Astrocyte (in vitro differentiated cells and primary cell): ENCODE measurements at regions not wholly inside any gene's neighbourhood (a gene's known extent, or its start where the extent isn't known, plus 50 kb on each side); places are given as distances from the start of the nearest gene placed in this dataset.

ENCODE experiments used
- DNase-seq: peaks from one replicate; pipeline ENCODE4 v3.0.0-alpha.2; 2010; ENCODE audit warnings: low read depth
- FAIRE-seq: peaks from 2 replicates; lab custom pipeline; 2011; peaks lifted over from hg19 to GRCh38; lab: Jason Lieb, UNC
- H2AFZ ChIP-seq: 2 replicates; pipeline ENCODE4 v1.6.0; 2012; ENCODE audit warnings: low read depth, low read length, inconsistent platforms
- H3K27ac ChIP-seq: 2 replicates; pipeline ENCODE4 v1.5.1; 2011; ENCODE audit warnings: low read depth, low read length, inconsistent platforms
- H3K27me3 ChIP-seq: 2 replicates; pipeline ENCODE4 v1.6.0; 2011; ENCODE audit warnings: low read length, inconsistent platforms; ENCODE audit not compliant: insufficient read depth
- H3K36me3 ChIP-seq: 2 replicates; pipeline ENCODE4 v1.5.1; 2011; ENCODE audit warnings: low read length, inconsistent platforms; ENCODE audit not compliant: insufficient read depth
- H3K4me1 ChIP-seq: 2 replicates; pipeline ENCODE4 v1.5.1; 2011; ENCODE audit warnings: low read length, inconsistent platforms; ENCODE audit not compliant: insufficient read depth
- H3K4me2 ChIP-seq: 2 replicates; pipeline ENCODE4 v1.6.0; 2012; ENCODE audit warnings: low read length, inconsistent platforms
- H3K4me3 ChIP-seq: 2 replicates; pipeline ENCODE4 v1.5.1; 2011; ENCODE audit warnings: low read depth, mild to moderate bottlenecking, low read length, inconsistent platforms; ENCODE audit not compliant: insufficient read depth
- H3K79me2 ChIP-seq: 2 replicates; pipeline ENCODE4 v1.6.0; 2012; ENCODE audit warnings: mild to moderate bottlenecking, low read length, inconsistent platforms; ENCODE audit not compliant: insufficient read depth
- H3K9ac ChIP-seq: 2 replicates; pipeline ENCODE4 v1.6.0; 2012; ENCODE audit warnings: mild to moderate bottlenecking, low read length, inconsistent platforms
- H3K9me3 ChIP-seq: 2 replicates; pipeline ENCODE4 v1.5.1; 2012; ENCODE audit warnings: low read depth, mild to moderate bottlenecking, low read length, inconsistent platforms; ENCODE audit not compliant: insufficient read depth
- H4K20me1 ChIP-seq: 2 replicates; pipeline ENCODE4 v1.6.0; 2012; ENCODE audit warnings: low read length, inconsistent platforms; ENCODE audit not compliant: insufficient read depth
- H3K27ac Mint-ChIP-seq: one replicate; pipeline ENCODE4 v1.8.0; 2021; ENCODE audit warnings: mild to moderate bottlenecking, mixed read lengths; ENCODE audit not compliant: unreplicated experiment
- H3K27me3 Mint-ChIP-seq: one replicate; pipeline ENCODE4 v1.8.0; 2021; ENCODE audit warnings: low read depth, mixed read lengths; ENCODE audit not compliant: unreplicated experiment
- H3K36me3 Mint-ChIP-seq: one replicate; pipeline ENCODE4 v1.8.0; 2021; ENCODE audit warnings: low read depth, mixed read lengths; ENCODE audit not compliant: unreplicated experiment
- H3K4me1 Mint-ChIP-seq: one replicate; pipeline ENCODE4 v1.8.0; 2021; ENCODE audit warnings: low read depth, mixed read lengths; ENCODE audit not compliant: unreplicated experiment
- H3K4me3 Mint-ChIP-seq: one replicate; pipeline ENCODE4 v1.8.0; 2021; ENCODE audit warnings: mild to moderate bottlenecking, moderate library complexity, mixed read lengths; ENCODE audit not compliant: unreplicated experiment
- H3K9me3 Mint-ChIP-seq: one replicate; pipeline ENCODE4 v1.8.0; 2021; ENCODE audit warnings: mild to moderate bottlenecking, mixed read lengths; ENCODE audit not compliant: unreplicated experiment
- EZH2 ChIP-seq: IDR thresholded peaks from 2 replicates; pipeline ENCODE4 v1.6.1; 2012; ENCODE audit warnings: mild to moderate bottlenecking, low read length, inconsistent platforms; ENCODE audit not compliant: insufficient read depth
- TF ChIP-seq, protein P1 (sequence below): IDR thresholded peaks from 2 replicates; pipeline ENCODE4 v1.5.1; 2011; ENCODE audit warnings: low read depth, mild to moderate bottlenecking, inconsistent platforms, low read length, moderate library complexity; ENCODE audit not compliant: insufficient read depth

GRCh38 chr12:114018669-114019068 is 52.5 kb upstream of the RBM19 start:
- no peak overlapping the region for H3K4me3 ChIP-seq
- H2AFZ ChIP-seq = no peak overlapping the region
- no peaks in the 10 kb centered on the region for H3K4me1 Mint-ChIP-seq
- TF ChIP-seq EZH2 = no peak
- TF ChIP-seq, protein P1, sequence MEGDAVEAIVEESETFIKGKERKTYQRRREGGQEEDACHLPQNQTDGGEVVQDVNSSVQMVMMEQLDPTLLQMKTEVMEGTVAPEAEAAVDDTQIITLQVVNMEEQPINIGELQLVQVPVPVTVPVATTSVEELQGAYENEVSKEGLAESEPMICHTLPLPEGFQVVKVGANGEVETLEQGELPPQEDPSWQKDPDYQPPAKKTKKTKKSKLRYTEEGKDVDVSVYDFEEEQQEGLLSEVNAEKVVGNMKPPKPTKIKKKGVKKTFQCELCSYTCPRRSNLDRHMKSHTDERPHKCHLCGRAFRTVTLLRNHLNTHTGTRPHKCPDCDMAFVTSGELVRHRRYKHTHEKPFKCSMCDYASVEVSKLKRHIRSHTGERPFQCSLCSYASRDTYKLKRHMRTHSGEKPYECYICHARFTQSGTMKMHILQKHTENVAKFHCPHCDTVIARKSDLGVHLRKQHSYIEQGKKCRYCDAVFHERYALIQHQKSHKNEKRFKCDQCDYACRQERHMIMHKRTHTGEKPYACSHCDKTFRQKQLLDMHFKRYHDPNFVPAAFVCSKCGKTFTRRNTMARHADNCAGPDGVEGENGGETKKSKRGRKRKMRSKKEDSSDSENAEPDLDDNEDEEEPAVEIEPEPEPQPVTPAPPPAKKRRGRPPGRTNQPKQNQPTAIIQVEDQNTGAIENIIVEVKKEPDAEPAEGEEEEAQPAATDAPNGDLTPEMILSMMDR = no peak
- H3K9ac ChIP-seq = no peak overlapping the region
- FAIRE-seq (no peak), DNase-seq (no peak)
- no peaks in the 10 kb centered on the region for H3K9me3 Mint-ChIP-seq
- no peak overlapping the region for H3K4me3 Mint-ChIP-seq
- H3K27ac ChIP-seq = no peak overlapping the region
- H3K27me3 ChIP-seq = no peaks in the 10 kb centered on the region
- no peaks in the 10 kb centered on the region for H3K36me3 ChIP-seq
- no peak overlapping the region for H3K27ac Mint-ChIP-seq
- H3K4me2 ChIP-seq = no peak overlapping the region
- no peaks in the 10 kb centered on the region for H3K4me1 ChIP-seq
- H4K20me1 ChIP-seq = no peaks in the 10 kb centered on the region
- no peaks in the 10 kb centered on the region for H3K79me2 ChIP-seq
- H3K9me3 ChIP-seq = no peaks in the 10 kb centered on the region
- H3K27me3 Mint-ChIP-seq = peaks cover 52% of the 10 kb centered on the region
- H3K36me3 Mint-ChIP-seq = no peaks in the 10 kb centered on the region
